ENCODE measurements at regions not wholly inside any gene's neighbourhood (a gene's known extent, or its start where the extent isn't known, plus 50 kb on each side); places are given as distances from the start of the nearest gene placed in this dataset.

GRCh38 chr2:14301331-14301730 lies 331.2 kb upstream of the LRATD1 start:
- DNase-seq, result no peak
- Mint-ChIP-seq H3K27me3 (ENCODE audit: insufficient read depth) (no peaks in the 10 kb centered on the region), H3K9me3 (peaks cover 23% of the 10 kb centered on the region), H3K4me1 (ENCODE audit: low read depth) (no peaks in the 10 kb centered on the region), H3K36me3 (ENCODE audit: low read depth) (no peaks in the 10 kb centered on the region), H3K27ac (no peak overlapping the region), H3K4me3 (no peak overlapping the region)
- no peak for TF ChIP-seq CTCF (IDR thresholded peaks at IDR 0.05)

DNA sequence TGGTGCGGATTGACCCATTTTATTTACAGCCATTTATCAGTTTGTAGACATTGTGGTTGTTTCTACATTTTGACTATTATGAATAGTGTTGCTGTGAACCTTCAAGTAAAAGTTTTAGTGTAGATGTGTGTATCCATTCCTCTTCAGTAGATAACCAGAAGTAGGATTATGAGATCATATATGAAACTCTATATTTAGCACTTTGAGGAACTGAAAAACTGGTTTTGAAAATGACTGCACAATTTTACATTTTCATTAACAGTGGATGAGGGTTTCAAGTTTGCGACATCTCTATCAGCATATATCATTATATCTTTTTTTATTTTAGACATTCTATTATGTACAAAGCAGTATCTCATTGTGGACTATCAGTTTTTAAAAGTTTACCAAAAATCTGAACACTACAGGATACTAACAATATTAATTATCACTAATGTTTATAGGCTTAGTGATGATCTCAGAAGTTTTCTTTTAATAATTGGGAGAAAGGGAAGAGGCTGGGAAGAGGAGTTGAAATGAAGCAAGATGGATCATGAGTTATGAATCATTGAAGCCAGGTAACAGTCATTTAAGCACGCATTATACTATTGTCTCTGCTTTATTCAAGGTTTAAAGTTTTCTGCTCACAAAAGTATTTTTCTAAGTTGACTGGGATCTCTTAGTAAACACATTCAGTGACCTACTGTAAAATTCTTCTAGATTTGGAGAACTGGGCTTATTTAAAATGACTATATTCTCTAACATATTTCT lies 329.0 kb upstream of the LRATD1 start:
- Mint-ChIP-seq H3K27ac (no peak overlapping the region), H3K36me3 (ENCODE audit: low read depth) (no peaks in the 10 kb centered on the region), H3K4me1 (ENCODE audit: low read depth) (no peaks in the 10 kb centered on the region), H3K4me3 (no peak overlapping the region), H3K9me3 (peaks cover 39% of the 10 kb centered on the region), H3K27me3 (ENCODE audit: insufficient read depth) (no peaks in the 10 kb centered on the region)
- DNase-seq, result no peak
- TF ChIP-seq CTCF (IDR thresholded peaks at IDR 0.05), result no peak

- H3K36me3 Mint-ChIP-seq (ENCODE audit: low read depth), result no peaks in the 10 kb centered on the region
- no peak overlapping the region for H3K4me3 Mint-ChIP-seq
- no peaks in the 10 kb centered on the region for H3K4me1 Mint-ChIP-seq (ENCODE audit: low read depth)
- DNase-seq, result no peak
- no peaks in the 10 kb centered on the region for H3K27me3 Mint-ChIP-seq (ENCODE audit: insufficient read depth)
- H3K9me3 Mint-ChIP-seq, result peaks cover 39% of the 10 kb centered on the region
- H3K27ac Mint-ChIP-seq, result no peak overlapping the region
- TF ChIP-seq CTCF (IDR thresholded peaks at IDR 0.05), result no peak
Observed at GRCh38 chr2:14304326-14304725, 328.2 kb upstream of the LRATD1 start.

DNA sequence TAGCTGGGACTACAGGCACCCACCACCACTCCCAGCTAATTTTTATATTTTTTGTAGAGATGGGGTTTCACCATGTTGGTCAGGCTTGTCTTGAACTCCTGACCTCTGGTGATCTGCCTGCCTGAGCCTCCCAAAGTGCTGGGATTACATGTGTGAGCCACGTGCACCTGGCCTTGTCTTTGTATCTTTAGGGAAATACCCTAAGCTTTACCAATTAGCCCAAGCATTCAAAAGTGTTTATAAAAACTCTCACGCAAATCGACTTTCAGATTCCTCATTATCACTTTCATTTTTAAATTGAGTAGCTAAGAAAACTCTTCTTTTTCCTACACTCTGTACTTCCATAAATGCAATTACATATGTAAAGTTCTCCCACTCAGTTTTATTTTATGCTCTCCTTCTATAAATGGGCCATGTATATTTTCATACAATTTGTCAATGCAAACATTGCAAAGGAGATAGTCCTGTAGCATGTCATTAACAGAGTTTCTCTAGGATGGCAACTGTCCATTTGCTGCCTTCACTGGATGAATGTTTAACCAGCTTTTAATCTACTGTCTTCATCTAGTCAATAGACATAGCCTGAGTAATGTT lies 326.2 kb upstream of the LRATD1 start:
- H3K9me3 Mint-ChIP-seq, result peaks cover 33% of the 10 kb centered on the region
- no peaks in the 10 kb centered on the region for H3K4me1 Mint-ChIP-seq (ENCODE audit: low read depth)

DNA sequence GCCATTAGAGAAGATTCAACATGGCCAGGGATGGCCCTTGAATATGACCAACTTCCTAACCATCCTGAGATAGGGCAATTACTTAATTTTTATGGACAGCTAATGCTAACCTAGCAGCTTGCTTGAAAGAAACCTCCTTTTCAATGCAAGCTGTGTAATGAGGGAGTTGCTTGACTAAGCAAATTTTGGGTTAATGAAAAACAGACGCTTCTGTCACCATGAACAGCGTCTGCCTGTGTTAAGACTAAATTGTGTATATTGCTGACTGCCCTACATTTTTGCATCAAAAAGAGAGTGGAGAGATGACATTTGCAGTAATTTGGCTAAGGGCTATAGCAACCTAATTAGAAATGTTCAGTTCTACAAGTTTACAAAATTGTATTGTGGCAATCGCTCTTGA lies 319.2 kb upstream of the LRATD1 start:
- no peak for TF ChIP-seq CTCF (IDR thresholded peaks at IDR 0.05)
- Mint-ChIP-seq H3K4me3 (no peak overlapping the region), H3K27me3 (ENCODE audit: insufficient read depth) (no peaks in the 10 kb centered on the region), H3K27ac (no peak overlapping the region), H3K4me1 (ENCODE audit: low read depth) (no peaks in the 10 kb centered on the region), H3K9me3 (peaks cover 13% of the 10 kb centered on the region), H3K36me3 (ENCODE audit: low read depth) (no peaks in the 10 kb centered on the region)
- no peak for DNase-seq

More for the DNA sequence above, 326.2 kb upstream of the LRATD1 start:
- no peak overlapping the region for H3K27ac Mint-ChIP-seq
- no peak overlapping the region for H3K4me3 Mint-ChIP-seq
- no peak for DNase-seq
- TF ChIP-seq CTCF (IDR thresholded peaks at IDR 0.05), result no peak
- no peaks in the 10 kb centered on the region for H3K36me3 Mint-ChIP-seq (ENCODE audit: low read depth)
- no peaks in the 10 kb centered on the region for H3K27me3 Mint-ChIP-seq (ENCODE audit: insufficient read depth)
